SK-N-SH (cell line): ENCODE measurements at regions not wholly inside any gene's neighbourhood (a gene's known extent, or its start where the extent isn't known, plus 50 kb on each side); places are given as distances from the start of the nearest gene placed in this dataset.

Experiments
- CTCF ChIA-PET: fragments of 300-600, 350-600 bp; formaldehyde crosslinking; extraction: SDS; loops from one replicate; lab custom pipeline; 2021; lab: Yijun Ruan, JAX
- POLR2A ChIA-PET: fragments of 350-600 bp; sonication (Branson Sonifier 250); formaldehyde crosslinking; extraction: SDS; loops from one replicate; lab custom pipeline; 2020; ENCODE audit warnings: antibody characterized with exemption, inconsistent platforms; lab: Yijun Ruan, JAX
- DNase-seq: peaks from one replicate; pipeline ENCODE4 v3.0.0; 2012
- H2AFZ ChIP-seq: fragments of 200-600 bp; sonication (generic); 2 replicates; pipeline ENCODE4 v1.8.1; 2016; ENCODE audit warnings: antibody characterized with exemption, mild to moderate bottlenecking, low read depth
- H3F3A ChIP-seq: fragments of 200-600 bp; sonication (generic); replicated peaks from 2 replicates; pipeline ENCODE3; 2016; ENCODE audit warnings: antibody characterized with exemption, mild to moderate bottlenecking; ENCODE audit not compliant: insufficient read depth
- H3K27ac ChIP-seq, 2 experiments: fragments of 200-500 bp in 1 of 2; fragments of 200-600 bp in 1 of 2; sonication (Bioruptor generic) in 1 of 2; sonication (generic), shearing (Covaris generic) in 1 of 2; 2 replicates each; pipeline versions ENCODE4 v1.5.1 to v1.6.1; 2014 to 2016; ENCODE audit warnings: low read depth in 2 of 2, inconsistent platforms in 1 of 2, low read length in 1 of 2, mild to moderate bottlenecking in 1 of 2, mixed read lengths in 1 of 2
- H3K27me3 ChIP-seq: fragments of 200-600 bp; sonication (generic), shearing (Covaris generic); 2 replicates; pipeline ENCODE4 v1.6.1; 2016; ENCODE audit warnings: mixed run types; ENCODE audit not compliant: insufficient read depth
- H3K36me3 ChIP-seq, 2 experiments: fragments of 200-500 bp in 1 of 2; fragments of 200-600 bp in 1 of 2; sonication (Bioruptor generic) in 1 of 2; sonication (generic) in 1 of 2; replicated peaks in 1 of 2; 2 replicates each; pipeline versions ENCODE3 to v1.5.1; 2014 to 2016; ENCODE audit warnings: low read length in 1 of 2, mild to moderate bottlenecking in 1 of 2; ENCODE audit not compliant: insufficient read depth in 2 of 2, control insufficient read depth in 1 of 2
- H3K4me1 ChIP-seq, 2 experiments: fragments of 200-500 bp in 1 of 2; fragments of 200-600 bp in 1 of 2; sonication (Bioruptor generic) in 1 of 2; sonication (generic), shearing (Covaris generic) in 1 of 2; 2 replicates each; pipeline versions ENCODE4 v1.5.1 to v1.6.1; 2014 to 2016; ENCODE audit warnings: low read depth in 1 of 2, low read length in 1 of 2, mixed run types in 1 of 2; ENCODE audit not compliant: insufficient read depth in 2 of 2, control insufficient read depth in 1 of 2
- H3K4me2 ChIP-seq: fragments of 200-600 bp; sonication (generic), shearing (Covaris generic); 2 replicates; pipeline ENCODE4 v1.6.1; 2017; ENCODE audit warnings: mixed run types
- H3K4me3 ChIP-seq, 2 experiments: fragments of 200-500 bp in 1 of 2; fragments of 200-600 bp in 1 of 2; sonication (Bioruptor generic) in 1 of 2; sonication (generic), shearing (Covaris generic) in 1 of 2; 2 replicates each; pipeline versions ENCODE4 v1.5.1 to v1.8.1; 2014 to 2016; ENCODE audit warnings: low read depth in 2 of 2, inconsistent platforms in 1 of 2, low read length in 1 of 2, mild to moderate bottlenecking in 1 of 2, mixed read lengths in 1 of 2, moderate library complexity in 1 of 2
- H3K79me2 ChIP-seq: fragments of 200-600 bp; sonication (generic); 2 replicates; pipeline ENCODE4 v1.8.1; 2017; ENCODE audit warnings: mild to moderate bottlenecking; ENCODE audit not compliant: insufficient read depth
- H3K9ac ChIP-seq: fragments of 200-600 bp; sonication (generic); 2 replicates; pipeline ENCODE4 v1.6.1; 2017; ENCODE audit warnings: mixed run types
- H3K9me2 ChIP-seq: fragments of 200-600 bp; sonication (generic); 2 replicates; pipeline ENCODE4 v1.6.1; 2017; ENCODE audit warnings: mixed run types
- H3K9me3 ChIP-seq: fragments of 200-600 bp; sonication (generic); 2 replicates; pipeline ENCODE4 v1.6.1; 2017; ENCODE audit warnings: mixed run types, mild to moderate bottlenecking, moderate library complexity
- H4K20me1 ChIP-seq: fragments of 200-600 bp; sonication (generic); 2 replicates; pipeline ENCODE4 v1.6.1; 2017; ENCODE audit warnings: mild to moderate bottlenecking, mixed run types; ENCODE audit not compliant: insufficient read depth
- CHD2 ChIP-seq: fragments of 150-350 bp; IDR thresholded peaks from 2 replicates; pipeline ENCODE4 v1.6.1; 2018; ENCODE audit warnings: low read length; ENCODE audit not compliant: partially characterized antibody
- ELF1 ChIP-seq: IDR thresholded peaks from 2 replicates; pipeline ENCODE4 v1.4.0; 2012
- IRF3 ChIP-seq: fragments of 150-350 bp; IDR thresholded peaks from 2 replicates; pipeline ENCODE4 v1.6.1; 2016; ENCODE audit warnings: mild to moderate bottlenecking, low read depth, low read length
- MEF2A ChIP-seq: IDR thresholded peaks from 2 replicates; pipeline ENCODE4 v1.4.0; 2012; ENCODE audit warnings: low read depth, borderline replicate concordance
- REST ChIP-seq: IDR thresholded peaks from 2 replicates; pipeline ENCODE4 v1.6.1; 2012; ENCODE audit warnings: mild to moderate bottlenecking, low read depth, low read length, moderate library complexity
- SIN3A ChIP-seq: IDR thresholded peaks from 2 replicates; pipeline ENCODE4 v1.6.1; 2012; ENCODE audit warnings: low read depth, mild to moderate bottlenecking, low read length, moderate library complexity, borderline replicate concordance
- SMC3 ChIP-seq: IDR thresholded peaks from 2 replicates; pipeline ENCODE4 v1.6.1; 2012; ENCODE audit warnings: low read depth, low read length, improper control_type of control experiment
- TCF12 ChIP-seq: IDR thresholded peaks from 2 replicates; pipeline ENCODE4 v1.4.0; 2012
- USF2 ChIP-seq: fragments of 150-350 bp; IDR thresholded peaks from 2 replicates; pipeline ENCODE4 v1.6.1; 2017; ENCODE audit warnings: antibody characterized with exemption, low read length, low read depth, borderline replicate concordance
- ZBTB33 ChIP-seq: IDR thresholded peaks from 2 replicates; pipeline ENCODE4 v1.4.0; 2012; ENCODE audit warnings: low read depth, borderline replicate concordance
- WGBS: methylation state at CpG from one replicate; pipeline ENCODE4 v1.1.6; 2017; ENCODE audit warnings: low lambda C conversion rate; 5-methylcytosine and 5-hydroxymethylcytosine counted together

GRCh38 chr2:235129850-235130249 is 178.0 kb downstream of the SH3BP4 start:
- DNase-seq: no peak
- WGBS: 52% methylated on average over 5 of the region's 5 CpGs

More at GRCh38 chr2:235129850-235130249, 178.0 kb downstream of the SH3BP4 start:
- ChIA-PET CTCF (interaction anchor here (2.0 to 13.4 kb wide), 3 partner anchors 13 to 616 kb away, joined by 5 to 129 read pairs (median 17); no protein-coding TSS in a partner anchor), POLR2A (no interaction called here)
- Histone ChIP-seq H3K4me2 (no peak overlapping the region), H3K27me3 (no peaks in the 10 kb centered on the region; the same call in 1 of the 2 replicates), H3K9me2 (no peaks in the 10 kb centered on the region), H4K20me1 (no peaks in the 10 kb centered on the region), H2AFZ (no peak overlapping the region), H3K9me3 (no peaks in the 10 kb centered on the region; the same call in 1 of the 2 replicates), H3K9ac (no peak overlapping the region), H3K36me3 (no peaks in the 10 kb centered on the region), H3K4me3 (no peak overlapping the region), H3K79me2 (no peaks in the 10 kb centered on the region), H3F3A (no peaks in the 10 kb centered on the region), H3K4me1 (no peaks in the 10 kb centered on the region), H3K27ac (no peak overlapping the region)
- TF ChIP-seq CHD2 (no peak), SIN3A (no peak), REST (no peak), MEF2A (no peak), ELF1 (no peak), TCF12 (no peak), USF2 (no peak), SMC3 (no peak), ZBTB33 (no peak), IRF3 (no peak)
